ENCODE measurements at regions not wholly inside any gene's neighbourhood (a gene's known extent, or its start where the extent isn't known, plus 50 kb on each side); places are given as distances from the start of the nearest gene placed in this dataset.

GRCh38 chrX:137988470-137988869 lies 422.5 kb downstream of the ZIC3 start:
- Histone ChIP-seq H3K9me2 (ENCODE audit: insufficient read depth) (no peaks in the 10 kb centered on the region), H3K36me3 (ENCODE audit: control insufficient read depth in 1 of 2, insufficient read depth in 2 of 2, low read length in 2 of 2) (no peaks in the 10 kb centered on the region), H4K20me1 (ENCODE audit: insufficient read depth) (no peaks in the 10 kb centered on the region), H3K9ac (ENCODE audit: low read length) (no peak overlapping the region), H3K27ac (ENCODE audit: low read depth, low read length) (no peak overlapping the region), H3K9me3 (ENCODE audit: control insufficient read depth in 1 of 2, insufficient read depth in 1 of 2, low read depth in 1 of 2, low read length in 2 of 2) (no peaks in the 10 kb centered on the region), H3K4me3 (replicated peaks in 1 of 2; ENCODE audit: low read depth in 1 of 2, low read length in 2 of 2) (no peak overlapping the region), H2AFZ (ENCODE audit: low read depth, low read length, poor library complexity, severe bottlenecking) (no peak overlapping the region), H3K4me2 (ENCODE audit: low read length) (no peak overlapping the region), H3K27me3 (ENCODE audit: insufficient read depth, low read length) (no peaks in the 10 kb centered on the region), H3K4me1 (ENCODE audit: control insufficient read depth in 1 of 2, insufficient read depth in 2 of 2, low read length in 2 of 2) (no peaks in the 10 kb centered on the region), H3K79me2 (ENCODE audit: insufficient read depth, low read length) (no peaks in the 10 kb centered on the region)
- ATAC-seq: no peak
- no TSS peak for BruUV-seq (replicated peaks)
- intact Hi-C loops (cut with micrococcal nuclease): no loop called here
- CTCF ChIA-PET: no interaction called here
- no peak for TF ChIP-seq FOSL1 (IDR thresholded peaks at IDR 0.05; ENCODE audit: low read depth)
- no peak for TF ChIP-seq SP1 (IDR thresholded peaks at IDR 0.05; ENCODE audit: low read depth)
- TF ChIP-seq ZNF274 (IDR thresholded peaks at IDR 0.05; ENCODE audit: low read depth, low read length): no peak
- no peak for TF ChIP-seq ELF1 (IDR thresholded peaks at IDR 0.05; ENCODE audit: borderline replicate concordance, low read depth)
- TF ChIP-seq ZFX (IDR thresholded peaks at IDR 0.05): no peak
- TF ChIP-seq POLR2A (IDR thresholded peaks at IDR 0.05; ENCODE audit: borderline replicate concordance, extremely low read depth, insufficient read depth, insufficient read length): no peak
- TF ChIP-seq EGR1 (IDR thresholded peaks at IDR 0.05; ENCODE audit: low read depth): no peak
- TF ChIP-seq EZH2phosphoT487 (IDR thresholded peaks at IDR 0.05; ENCODE audit: borderline replicate concordance): no peak
- TF ChIP-seq EZH2 (IDR thresholded peaks at IDR 0.05): no peak
- TF ChIP-seq JUND (IDR thresholded peaks at IDR 0.05): no peak
- POLR2A ChIA-PET: no interaction called here
- RAD21 ChIA-PET (ENCODE audit: low non-redundant PET in 1 of 2, low total read pairs in 2 of 2, uncharacterized antibody in 2 of 2, unreplicated experiment in 2 of 2): no interaction called here
- DNase-seq (ENCODE audit: low read depth, low spot score): no peak

GRCh38 chrX:137998619-137999018 lies 432.7 kb downstream of the ZIC3 start:
- Histone ChIP-seq H3K9ac (ENCODE audit: low read length) (no peak overlapping the region), H4K20me1 (ENCODE audit: insufficient read depth) (no peaks in the 10 kb centered on the region), H3K79me2 (ENCODE audit: insufficient read depth, low read length) (no peaks in the 10 kb centered on the region), H2AFZ (ENCODE audit: low read depth, low read length, poor library complexity, severe bottlenecking) (no peak overlapping the region), H3K4me1 (ENCODE audit: control insufficient read depth in 1 of 2, insufficient read depth in 2 of 2, low read length in 2 of 2) (no peaks in the 10 kb centered on the region), H3K27ac (ENCODE audit: low read depth, low read length) (no peak overlapping the region), H3K9me3 (ENCODE audit: control insufficient read depth in 1 of 2, insufficient read depth in 1 of 2, low read depth in 1 of 2, low read length in 2 of 2) (no peaks in the 10 kb centered on the region), H3K4me2 (ENCODE audit: low read length) (no peak overlapping the region), H3K4me3 (replicated peaks in 1 of 2; ENCODE audit: low read depth in 1 of 2, low read length in 2 of 2) (no peak overlapping the region), H3K36me3 (ENCODE audit: control insufficient read depth in 1 of 2, insufficient read depth in 2 of 2, low read length in 2 of 2) (no peaks in the 10 kb centered on the region), H3K9me2 (ENCODE audit: insufficient read depth) (no peaks in the 10 kb centered on the region), H3K27me3 (ENCODE audit: insufficient read depth, low read length) (no peaks in the 10 kb centered on the region)
- ATAC-seq (no peak), DNase-seq (ENCODE audit: low read depth, low spot score) (no peak)
- TF ChIP-seq POLR2AphosphoS5 (IDR thresholded peaks at IDR 0.05; ENCODE audit: low read depth, low read length) (no peak), ZFX (IDR thresholded peaks at IDR 0.05) (no peak), YY1 (IDR thresholded peaks at IDR 0.05; ENCODE audit: extremely low read depth, insufficient replicate concordance, low read depth, low read length) (no peak)
- intact Hi-C loops (cut with micrococcal nuclease): no loop called here
- CTCF ChIA-PET: no interaction called here
- POLR2A ChIA-PET: no interaction called here
- BruUV-seq (replicated peaks): no TSS peak
- RAD21 ChIA-PET (ENCODE audit: low non-redundant PET in 1 of 2, low total read pairs in 2 of 2, uncharacterized antibody in 2 of 2, unreplicated experiment in 2 of 2): no interaction called here
